Left lung (tissue), 4 donors: ENCODE measurements at regions not wholly inside any gene's neighbourhood (a gene's known extent, or its start where the extent isn't known, plus 50 kb on each side); places are given as distances from the start of the nearest gene placed in this dataset.
A peak's percentile ranks its signal among the peaks of the same experiment; 100 is the strongest.

Source experiments
- ATAC-seq: fragments of 200-7000 bp; cut with Tn5 transposase; one replicate; pipeline ENCODE4 v1.9.1; 2020; ENCODE audit warnings: moderate library complexity
- DNase-seq, 4 donors: peaks; one replicate each; pipeline ENCODE4 v3.0.0-alpha.2; 2013 to 2020
- H3K27ac ChIP-seq, 2 donors: fragments of 200-600 bp; sonication (generic) in 1 of 2; one replicate each; pipeline versions ENCODE4 v1.5.0 to v1.8.0; 2020 to 2021
- H3K27me3 ChIP-seq, 2 donors: fragments of 200-600 bp; sonication (generic) in 1 of 2; one replicate each; pipeline versions ENCODE4 v1.5.0 to v1.8.0; 2020 to 2021
- H3K36me3 ChIP-seq, 2 donors: fragments of 200-600 bp; sonication (generic) in 1 of 2; one replicate each; pipeline versions ENCODE4 v1.5.0 to v1.8.0; 2020 to 2021
- H3K4me1 ChIP-seq, 2 donors: fragments of 200-600 bp; one replicate each; pipeline ENCODE4 v1.8.0; 2021
- H3K4me3 ChIP-seq, 2 donors: fragments of 200-600 bp; sonication (generic) in 1 of 2; one replicate each; pipeline versions ENCODE4 v1.5.0 to v1.8.0; 2020 to 2021; ENCODE audit warnings: mild to moderate bottlenecking in 1 of 2
- H3K9me3 ChIP-seq, 2 donors: fragments of 200-600 bp; sonication (generic) in 1 of 2; one replicate each; pipeline versions ENCODE4 v1.5.0 to v1.8.0; 2020 to 2021
- intact Hi-C, 2 donors: fragments of 100-400 bp; cut with DNase I; formaldehyde crosslinking; loops; one replicate each; pipeline versions ENCODE4 v1.11.2 to v1.14.2; 2022
- TF ChIP-seq, protein P1 (sequence below), 2 donors: fragments of 200-600 bp; sonication (generic) in 1 of 2; IDR thresholded peaks; one replicate each; pipeline versions ENCODE4 v1.5.0 to v1.8.0; 2021; ENCODE audit warnings: antibody characterized with exemption in 2 of 2
- donor health status: DM: no; HTN: yes; CAD: no.
- donor health status: DM: no; HTN: no; CAD: no.

DNA sequence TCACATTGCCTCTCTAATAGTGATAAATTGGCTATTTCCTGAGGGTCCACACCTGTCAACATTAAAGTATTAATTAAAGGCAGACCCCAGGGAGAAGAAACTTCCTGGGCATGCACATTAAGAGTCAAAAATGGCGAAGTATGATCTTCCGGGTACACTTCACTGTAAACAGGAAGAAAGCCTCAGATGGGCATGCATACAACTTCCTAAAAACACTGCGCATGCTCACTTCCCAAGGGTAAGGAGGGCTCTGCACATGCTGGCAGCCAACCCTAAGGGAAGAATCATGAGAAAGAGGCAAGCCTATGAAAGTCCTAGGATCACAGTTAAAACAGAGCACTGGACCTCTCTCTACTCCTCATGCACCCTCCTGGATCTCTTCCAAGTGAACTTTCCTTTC lies 80.1 kb upstream of the IMMP2L start:
- ATAC-seq (no peak), DNase-seq (no peak)
- Histone ChIP-seq H3K36me3 (no peaks in the 10 kb centered on the region), H3K4me3 (no peak overlapping the region), H3K27me3 (no peaks in the 10 kb centered on the region), H3K27ac (no peak overlapping the region), H3K4me1 (no peaks in the 10 kb centered on the region), H3K9me3 (peaks cover 0 to 2% of the 10 kb centered on the region in 2 donors)
- TF ChIP-seq, protein P1, sequence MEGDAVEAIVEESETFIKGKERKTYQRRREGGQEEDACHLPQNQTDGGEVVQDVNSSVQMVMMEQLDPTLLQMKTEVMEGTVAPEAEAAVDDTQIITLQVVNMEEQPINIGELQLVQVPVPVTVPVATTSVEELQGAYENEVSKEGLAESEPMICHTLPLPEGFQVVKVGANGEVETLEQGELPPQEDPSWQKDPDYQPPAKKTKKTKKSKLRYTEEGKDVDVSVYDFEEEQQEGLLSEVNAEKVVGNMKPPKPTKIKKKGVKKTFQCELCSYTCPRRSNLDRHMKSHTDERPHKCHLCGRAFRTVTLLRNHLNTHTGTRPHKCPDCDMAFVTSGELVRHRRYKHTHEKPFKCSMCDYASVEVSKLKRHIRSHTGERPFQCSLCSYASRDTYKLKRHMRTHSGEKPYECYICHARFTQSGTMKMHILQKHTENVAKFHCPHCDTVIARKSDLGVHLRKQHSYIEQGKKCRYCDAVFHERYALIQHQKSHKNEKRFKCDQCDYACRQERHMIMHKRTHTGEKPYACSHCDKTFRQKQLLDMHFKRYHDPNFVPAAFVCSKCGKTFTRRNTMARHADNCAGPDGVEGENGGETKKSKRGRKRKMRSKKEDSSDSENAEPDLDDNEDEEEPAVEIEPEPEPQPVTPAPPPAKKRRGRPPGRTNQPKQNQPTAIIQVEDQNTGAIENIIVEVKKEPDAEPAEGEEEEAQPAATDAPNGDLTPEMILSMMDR (IDR thresholded peaks at IDR 0.05), result no peak
- intact Hi-C loops, result no loop called here

- intact Hi-C loops, result no loop called here
These were observed 78.1 kb upstream of the IMMP2L start for GRCh38 chr7:111640416-111640815.

GRCh38 chr7:111639934-111640333 lies 77.6 kb upstream of the IMMP2L start:
- Histone ChIP-seq H3K4me1 (no peaks in the 10 kb centered on the region), H3K27ac (no peak overlapping the region), H3K27me3 (no peaks in the 10 kb centered on the region), H3K9me3 (no peaks in the 10 kb centered on the region), H3K4me3 (no peak overlapping the region), H3K36me3 (no peaks in the 10 kb centered on the region)
- ATAC-seq (peak; percentile 43), DNase-seq (peak in 1 of 4 donors; percentile 57)
- intact Hi-C loops, result no loop called here
- TF ChIP-seq, protein P1 (IDR thresholded peaks at IDR 0.05), result no peak

More at GRCh38 chr7:111640416-111640815, 78.1 kb upstream of the IMMP2L start:
- TF ChIP-seq, protein P1 (IDR thresholded peaks at IDR 0.05), result no peak
- Histone ChIP-seq H3K36me3 (no peaks in the 10 kb centered on the region), H3K9me3 (peaks cover 0 to 2% of the 10 kb centered on the region in 2 donors), H3K4me1 (no peaks in the 10 kb centered on the region), H3K4me3 (no peak overlapping the region), H3K27ac (no peak overlapping the region), H3K27me3 (no peaks in the 10 kb centered on the region)
- ATAC-seq, result no peak
- DNase-seq, result no peak

- no peak overlapping the region for H3K4me3 ChIP-seq
- H3K27ac ChIP-seq, result no peak overlapping the region
- ATAC-seq (no peak), DNase-seq (peak in 1 of 4 donors; percentile 65)
- H3K36me3 ChIP-seq, result no peaks in the 10 kb centered on the region
- no peaks in the 10 kb centered on the region for H3K9me3 ChIP-seq
- TF ChIP-seq, protein P1 (IDR thresholded peaks at IDR 0.05), result no peak
- H3K27me3 ChIP-seq, result no peaks in the 10 kb centered on the region
- H3K4me1 ChIP-seq, result no peaks in the 10 kb centered on the region
- intact Hi-C loops, result no loop called here
These were observed 75.8 kb upstream of the IMMP2L start for GRCh38 chr7:111638078-111638477.

GRCh38 chr7:111633878-111634277 lies 71.6 kb upstream of the IMMP2L start:
- Histone ChIP-seq H3K36me3 (no peaks in the 10 kb centered on the region), H3K27me3 (no peaks in the 10 kb centered on the region), H3K27ac (no peak overlapping the region), H3K9me3 (peaks cover 0 to 26% of the 10 kb centered on the region in 2 donors), H3K4me3 (no peak overlapping the region), H3K4me1 (no peaks in the 10 kb centered on the region)
- TF ChIP-seq, protein P1 (IDR thresholded peaks at IDR 0.05), result no peak
- intact Hi-C loops, result no loop called here
- DNase-seq, result no peak
- no peak for ATAC-seq
